SU-DHL-6 (cell line): ENCODE measurements at regions not wholly inside any gene's neighbourhood (a gene's known extent, or its start where the extent isn't known, plus 50 kb on each side); places are given as distances from the start of the nearest gene placed in this dataset.

ENCODE experiments used
- CTCF ChIP-seq: fragments of 200-600 bp; sonication (generic); IDR thresholded peaks from one replicate; pipeline ENCODE4 v1.5.1; 2017; ENCODE audit warnings: antibody characterized with exemption, mild to moderate bottlenecking, low read length, moderate library complexity; ENCODE audit not compliant: insufficient read depth, poor library complexity, severe bottlenecking
- EZH2phosphoT487 ChIP-seq: fragments of 200-600 bp; sonication (generic), shearing (Covaris generic); conservative IDR thresholded peaks from 2 replicates; pipeline ENCODE4 v1.6.1; 2018; ENCODE audit warnings: mild to moderate bottlenecking, antibody characterized with exemption, low read length, moderate library complexity, mixed read lengths

DNA sequence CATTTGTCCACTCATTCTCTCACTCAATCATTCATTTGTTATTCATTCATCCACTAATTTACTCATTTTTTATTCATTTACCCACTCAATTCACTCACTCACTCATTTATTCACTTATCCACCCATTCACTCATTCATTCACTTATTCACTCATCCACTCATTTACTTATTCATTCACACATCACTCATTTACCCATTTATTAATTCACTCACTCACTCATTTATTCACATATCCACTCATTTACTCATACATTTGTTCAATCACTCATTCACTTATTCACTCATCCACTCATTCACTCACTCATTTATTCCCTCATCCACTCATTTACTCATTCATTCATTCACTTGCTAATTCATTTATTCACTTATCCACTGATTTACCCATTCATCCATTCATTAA is 129.1 kb downstream of the TTLL2 start:
- no peak for TF ChIP-seq CTCF
- TF ChIP-seq EZH2phosphoT487: no peak
